Stimulated activated CD8-positive, alpha-beta memory T cell treated with anti-CD3 and anti-CD28 coated beads, Interleukin-2, amount 100 ng/mL, for 48 hours (primary cell): ENCODE measurements at regions not wholly inside any gene's neighbourhood (a gene's known extent, or its start where the extent isn't known, plus 50 kb on each side); places are given as distances from the start of the nearest gene placed in this dataset.

ENCODE experiments used
- DNase-seq, 2 donors: peaks; one replicate each; pipeline ENCODE4 v3.0.0-alpha.2; 2020; ENCODE audit warnings: low read depth in 2 of 2

DNA sequence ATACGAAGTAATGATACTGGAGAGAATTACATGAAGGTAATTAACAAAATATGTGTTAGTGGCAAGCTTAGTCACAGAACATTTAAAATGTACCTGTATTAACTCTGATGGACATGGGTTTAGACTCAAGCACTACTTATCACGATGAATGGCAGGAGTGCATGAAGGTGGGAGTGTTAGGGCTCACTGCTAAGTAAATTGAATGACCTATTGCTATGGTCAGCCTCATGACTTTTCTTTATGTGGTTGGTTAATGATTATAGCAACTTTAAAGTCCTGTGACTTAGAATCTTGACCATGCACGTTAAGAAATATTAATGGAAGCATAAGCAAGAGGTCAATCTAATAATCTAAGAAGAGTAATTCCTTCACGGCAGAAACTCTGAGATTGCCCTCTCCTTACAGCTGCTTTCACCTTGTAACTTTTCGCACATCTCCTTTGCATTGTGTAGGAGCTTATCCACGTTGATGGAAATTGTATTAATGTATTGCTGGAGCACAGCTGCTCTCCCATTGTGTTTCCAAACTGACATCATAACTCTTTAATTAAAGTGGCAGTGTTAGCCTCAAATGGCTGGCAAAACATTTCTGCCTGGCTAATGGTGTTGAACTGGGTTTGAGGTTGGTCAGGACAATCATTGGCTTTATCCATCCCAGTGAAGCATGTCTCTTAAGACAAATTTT is 114.5 kb downstream of the RXFP2 start:
- no peak for DNase-seq

DNA sequence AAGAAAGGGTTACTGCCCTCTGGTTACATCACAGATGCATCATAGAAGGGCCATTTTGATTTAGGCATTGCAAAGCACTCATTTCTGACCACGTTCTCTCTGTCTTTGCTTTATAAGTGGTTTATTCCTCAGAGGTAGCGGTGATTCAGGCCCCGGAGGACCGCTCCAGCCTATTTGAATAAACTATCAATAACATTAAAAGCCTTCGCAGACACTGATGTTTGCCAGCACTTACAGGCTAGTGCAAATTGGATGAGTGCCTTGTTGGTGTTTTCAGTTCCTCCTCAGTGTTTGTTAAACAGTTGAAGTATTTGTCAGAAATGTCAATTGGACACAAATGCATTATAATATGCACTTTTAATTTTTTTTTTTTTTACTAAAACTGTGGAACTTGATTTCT is 120.2 kb downstream of the RXFP2 start:
- no peak for DNase-seq

DNA sequence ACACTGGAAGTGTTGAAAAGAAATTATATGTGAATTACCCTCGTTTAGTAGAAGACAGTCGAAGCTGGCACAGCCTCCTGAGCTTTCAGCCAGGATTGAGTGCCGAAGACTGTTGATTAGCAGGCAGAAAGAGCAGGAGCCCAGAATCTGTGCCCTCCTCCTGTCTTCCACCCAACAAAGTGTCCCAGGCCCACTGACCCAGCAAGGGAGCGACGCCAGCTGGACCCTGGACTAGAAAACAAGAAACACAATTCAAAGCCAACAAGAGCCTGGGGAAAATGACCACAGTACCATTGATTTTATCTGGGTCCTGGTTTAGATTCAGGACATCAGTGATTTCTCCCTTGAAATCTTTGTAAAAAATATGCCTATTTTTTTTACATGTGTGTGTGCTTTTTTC is 120.7 kb downstream of the RXFP2 start:
- DNase-seq: no peak

DNA sequence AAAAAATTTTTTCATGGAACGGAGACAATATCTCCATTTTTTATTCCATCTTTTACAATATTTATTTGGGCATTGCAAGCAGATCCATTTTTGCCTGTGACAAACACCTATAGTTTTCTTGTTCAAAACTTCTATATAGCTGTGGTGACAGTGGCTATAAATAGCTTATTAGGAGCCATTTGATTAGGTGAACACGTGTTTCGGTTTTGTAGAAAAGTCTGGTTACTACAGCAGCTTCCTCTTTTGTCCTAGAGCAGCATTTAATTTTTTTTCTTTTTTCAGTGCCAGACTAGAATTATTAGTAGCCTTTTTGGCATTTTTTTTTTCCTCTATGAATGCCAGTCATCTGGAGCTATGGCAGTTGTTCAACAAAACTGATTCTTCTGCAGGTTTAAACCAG is 123.5 kb downstream of the RXFP2 start:
- no peak for DNase-seq

DNA sequence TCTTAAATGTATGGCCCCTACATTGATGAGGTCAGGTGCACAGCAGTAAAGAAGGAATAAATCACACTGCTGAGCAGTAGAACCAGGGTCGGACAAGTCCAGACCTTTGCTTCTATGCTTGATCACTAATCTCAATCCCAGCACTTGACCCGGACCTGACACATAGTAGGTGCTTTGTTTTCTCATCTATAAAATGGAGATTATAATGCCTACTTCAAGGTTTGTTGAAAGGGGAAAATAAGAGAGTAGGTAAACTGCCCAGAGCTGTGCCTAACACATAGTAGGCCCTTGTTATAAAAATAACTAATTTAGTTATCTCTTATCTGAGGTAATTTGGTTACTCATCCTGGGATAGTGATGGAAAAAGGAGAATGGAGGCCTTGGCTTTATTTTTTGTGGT is 125.0 kb downstream of the RXFP2 start:
- DNase-seq: no peak

DNA sequence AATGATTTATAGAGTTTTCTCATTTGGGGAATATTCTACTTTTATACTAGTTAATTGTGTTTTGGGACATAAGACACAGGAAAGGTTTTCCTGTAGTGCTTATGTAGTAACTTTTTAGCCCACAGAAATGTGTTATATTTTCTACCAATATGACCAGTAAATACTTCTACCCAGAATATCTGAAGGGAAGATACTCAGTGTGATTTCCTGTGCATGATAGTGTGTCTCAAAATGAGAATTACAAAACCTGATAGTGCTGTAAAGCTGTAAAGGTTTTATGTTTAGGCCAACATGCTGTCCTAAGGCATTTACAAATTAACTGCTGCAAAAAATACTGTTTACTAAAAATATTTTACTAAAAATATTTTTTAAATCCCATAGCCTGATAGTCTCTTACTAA is 126.8 kb downstream of the RXFP2 start:
- no peak for DNase-seq

DNA sequence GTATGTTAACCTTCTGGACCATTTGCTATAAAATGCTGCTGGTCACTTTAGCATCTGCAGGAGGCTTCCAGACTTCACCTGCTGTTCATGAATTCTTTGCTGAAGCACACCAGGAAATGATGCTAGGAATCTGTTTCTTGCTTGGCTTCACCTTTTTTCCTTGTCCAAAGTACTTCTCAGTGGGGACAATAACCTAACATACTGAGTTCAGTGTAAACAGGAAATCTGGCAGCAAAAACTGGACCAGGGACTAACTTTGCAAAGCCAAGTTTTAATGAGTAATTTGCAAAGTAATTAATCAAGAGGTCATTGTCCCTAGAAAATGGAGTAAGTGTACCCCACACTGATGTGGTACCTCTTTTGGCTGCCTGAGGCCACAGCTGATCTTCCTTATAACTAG is 128.4 kb downstream of the RXFP2 start:
- no peak for DNase-seq

DNA sequence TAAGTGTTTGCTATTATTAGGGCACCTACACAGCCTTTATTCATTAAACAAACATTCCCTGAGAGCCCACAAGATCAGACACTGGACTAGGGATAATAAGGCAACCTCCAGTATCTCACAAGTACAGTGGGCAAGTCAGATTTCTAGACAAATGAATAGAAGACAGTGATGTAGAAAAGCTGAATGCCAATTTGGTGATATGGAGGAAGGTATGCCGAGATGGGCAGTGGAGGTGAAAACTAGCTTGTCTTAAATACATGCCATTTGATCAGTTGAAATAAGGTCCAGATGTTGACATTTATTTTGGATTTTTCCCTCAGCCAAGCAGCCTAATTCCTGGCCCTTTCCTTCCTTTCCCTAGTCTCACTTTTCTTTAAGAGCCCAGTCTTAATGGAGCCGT is 130.3 kb downstream of the RXFP2 start:
- no peak for DNase-seq

DNA sequence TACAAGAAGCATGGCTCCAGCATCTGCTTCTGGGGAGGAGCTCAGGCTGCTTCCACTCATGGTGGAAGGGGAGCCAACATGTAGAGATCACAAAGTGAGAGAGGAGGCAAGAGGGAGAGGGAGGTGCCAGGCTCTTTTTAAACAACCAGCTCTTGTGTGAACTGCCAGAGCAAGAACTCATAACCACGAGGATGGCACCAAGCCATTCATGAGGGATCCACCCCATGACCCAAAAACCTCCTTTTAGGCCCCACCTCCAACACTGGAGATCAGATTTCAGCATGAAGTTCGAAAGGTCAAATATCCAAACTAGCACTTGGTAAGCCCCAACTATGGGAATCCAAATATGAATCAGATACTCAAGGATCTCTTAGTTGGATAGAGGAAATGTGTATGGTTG is 131.2 kb downstream of the RXFP2 start:
- no peak for DNase-seq

DNA sequence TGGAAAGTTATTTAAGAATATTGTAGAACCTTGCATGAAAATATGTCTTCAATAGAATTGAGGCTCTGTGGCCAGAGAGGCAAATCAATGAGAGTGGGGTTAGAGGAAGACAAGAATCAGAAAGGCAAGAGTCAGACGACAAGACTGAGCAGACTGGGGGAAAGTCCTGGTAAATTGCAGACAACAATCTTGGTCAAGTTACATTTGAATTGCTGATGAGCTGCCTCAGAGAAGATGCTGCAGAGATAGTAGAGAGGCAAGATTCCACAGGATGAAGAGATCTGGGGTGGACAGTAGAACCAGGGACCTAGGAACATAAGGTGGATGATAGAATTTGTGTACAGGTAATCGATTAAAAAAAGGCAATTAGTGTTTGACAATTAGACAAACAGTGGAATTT is 133.8 kb downstream of the RXFP2 start:
- no peak for DNase-seq

DNA sequence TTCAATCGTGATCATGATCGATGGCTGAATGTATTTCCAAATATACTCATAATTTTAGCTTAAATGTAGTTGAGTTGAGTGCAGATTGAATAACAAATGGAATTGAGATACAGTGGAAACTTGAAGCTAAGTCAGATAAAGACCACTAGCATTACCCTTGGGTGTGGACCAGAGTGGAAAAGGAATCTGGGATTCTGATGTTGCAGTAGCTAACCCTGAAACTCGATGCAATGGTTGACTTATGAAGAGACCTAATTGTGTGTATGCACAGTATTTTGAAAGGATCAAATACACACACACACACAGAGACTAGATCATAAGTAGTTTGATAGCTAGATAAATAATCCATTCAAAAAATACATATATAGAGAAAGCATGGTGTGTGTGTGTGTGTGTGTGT is 135.8 kb downstream of the RXFP2 start:
- DNase-seq: no peak

DNA sequence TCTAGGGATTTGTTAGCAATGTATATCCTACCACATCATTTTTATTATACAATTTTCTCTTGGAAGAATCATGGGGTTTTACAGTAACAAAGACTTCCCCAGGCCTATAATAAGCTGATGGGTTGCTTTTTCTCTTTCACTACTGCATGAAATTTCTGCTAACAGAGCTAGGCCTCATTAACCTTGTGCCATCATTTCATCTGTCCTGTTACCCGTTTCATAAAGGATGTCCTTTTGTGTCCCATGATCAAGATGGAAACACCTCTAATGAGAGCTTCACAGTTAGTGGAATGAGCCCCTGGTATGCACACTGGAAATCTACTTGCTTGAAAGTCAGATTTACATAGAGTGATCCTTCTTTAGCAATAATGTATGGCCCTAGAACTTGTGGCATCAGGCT is 138.7 kb downstream of the RXFP2 start:
- DNase-seq: no peak

DNA sequence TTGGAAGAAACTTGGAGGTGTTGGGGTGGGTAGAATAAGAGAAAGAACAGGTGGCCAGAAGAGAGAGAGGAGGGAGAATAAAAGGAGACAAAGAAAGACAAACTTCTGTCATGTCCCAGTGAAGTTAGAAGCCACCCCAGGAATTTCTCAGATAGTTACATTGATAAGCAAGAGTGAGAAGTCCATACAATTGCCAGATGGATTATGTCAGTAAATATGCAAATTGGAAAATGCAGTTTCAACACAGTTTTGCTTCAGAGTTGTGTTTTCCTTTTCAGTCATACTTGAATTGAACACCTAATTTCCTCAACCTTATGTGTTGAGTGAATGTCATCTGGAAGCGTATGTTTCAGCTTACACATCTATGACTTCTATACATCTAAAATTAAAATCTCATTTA is 139.2 kb downstream of the RXFP2 start:
- DNase-seq: no peak

DNA sequence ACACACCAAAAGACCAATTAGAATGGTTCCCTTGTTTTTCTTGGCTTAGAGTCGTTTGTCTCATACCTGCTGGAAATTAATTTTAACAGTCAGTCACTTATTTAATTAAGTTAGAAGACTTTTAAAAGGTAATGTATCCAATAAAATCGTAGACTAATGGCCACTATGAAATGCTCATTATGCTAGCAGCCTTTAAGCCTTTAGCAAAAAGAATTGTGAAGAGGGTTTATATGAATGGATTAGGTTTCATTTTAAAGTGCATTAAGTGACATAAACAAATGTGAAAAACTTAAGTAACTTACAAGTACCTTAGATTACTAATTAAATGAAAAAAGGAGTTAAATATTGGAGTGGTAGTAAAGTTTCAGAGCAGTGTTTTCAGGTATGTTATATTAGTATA is 139.6 kb downstream of the RXFP2 start:
- DNase-seq: no peak

DNA sequence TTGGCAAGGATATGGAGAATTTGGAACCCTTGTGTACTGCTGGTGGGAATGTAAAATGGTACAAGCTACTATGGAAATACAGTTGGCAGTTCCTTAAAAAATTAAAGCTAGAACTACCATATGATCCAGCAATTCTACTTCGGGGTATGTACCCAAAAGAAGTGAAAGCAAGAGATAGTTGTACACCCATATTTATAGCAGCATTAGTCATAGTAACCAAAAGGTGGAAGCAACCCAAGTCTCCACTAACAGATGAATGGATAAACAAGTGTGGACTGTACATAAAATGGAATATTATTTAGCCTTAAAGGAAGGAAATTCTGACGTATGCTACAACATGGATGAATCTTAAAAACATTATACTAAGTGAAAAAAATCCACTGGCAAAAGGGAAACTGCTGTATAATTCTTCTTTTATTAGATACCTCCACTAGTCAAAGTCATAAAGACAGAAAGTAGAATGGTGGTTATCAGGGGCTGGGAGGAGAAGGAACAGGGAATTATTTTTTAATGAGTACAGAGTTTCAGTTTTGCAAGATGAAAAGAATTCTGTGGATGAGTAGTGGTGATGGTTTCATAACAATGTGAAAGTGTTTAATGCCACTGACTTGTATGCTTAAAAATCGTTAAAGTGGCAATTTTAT is 141.6 kb downstream of the RXFP2 start:
- no peak for DNase-seq

DNA sequence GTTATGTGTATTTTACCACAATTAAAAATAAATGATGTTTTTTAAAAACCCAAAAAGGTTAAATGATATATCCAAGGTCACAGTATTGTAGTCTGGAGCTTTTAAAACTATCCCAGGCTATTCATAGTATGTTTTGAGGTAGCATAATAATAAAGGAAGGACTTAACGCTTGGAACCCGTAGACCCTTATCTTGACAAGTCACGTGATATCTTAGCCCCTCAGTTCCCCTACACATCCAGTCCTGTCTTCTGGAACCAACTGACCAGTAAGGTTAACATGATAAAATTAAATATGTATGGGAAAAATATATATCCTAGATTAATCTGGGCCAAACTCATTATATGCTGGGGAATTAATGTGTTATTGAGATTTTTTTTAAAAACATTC is 142.2 kb downstream of the RXFP2 start:
- DNase-seq: no peak

DNA sequence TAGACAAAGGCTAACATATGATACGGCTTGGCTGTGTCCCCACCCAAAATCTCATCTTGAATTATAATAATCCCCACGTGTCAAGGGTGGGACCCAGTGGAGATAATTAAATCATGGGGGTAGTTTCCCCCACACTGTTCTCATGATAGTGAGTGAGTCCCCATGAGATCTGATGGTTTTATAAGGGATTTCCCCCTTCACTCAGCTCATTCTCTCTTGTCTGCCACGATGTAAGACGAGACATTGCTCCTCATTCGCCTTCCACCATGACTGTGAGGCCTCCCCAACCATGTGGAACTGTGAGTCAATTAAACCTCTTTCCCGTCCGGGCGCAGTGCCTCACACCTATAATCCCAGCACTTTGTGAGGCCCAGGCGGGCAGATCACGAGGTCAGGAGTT is 143.5 kb downstream of the RXFP2 start:
- no peak for DNase-seq

DNA sequence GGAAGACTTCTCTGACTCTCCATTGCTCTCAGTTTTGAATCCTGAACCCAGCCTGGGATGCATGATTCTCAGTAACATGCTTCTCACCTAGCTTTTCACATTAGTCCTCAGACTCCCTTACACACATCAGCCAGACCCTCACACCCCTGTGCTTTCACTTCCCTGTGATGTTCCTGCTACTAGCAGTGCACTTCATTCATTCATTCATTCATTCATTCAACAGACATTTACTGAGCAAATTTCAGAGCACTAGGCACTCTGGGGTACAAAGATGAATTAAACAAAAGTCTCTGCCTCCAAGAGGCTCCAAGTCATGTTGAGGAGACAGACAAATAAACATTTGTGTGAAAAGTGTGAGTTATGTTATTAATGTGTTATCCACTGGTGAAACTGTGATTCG is 145.2 kb downstream of the RXFP2 start:
- no peak for DNase-seq

DNA sequence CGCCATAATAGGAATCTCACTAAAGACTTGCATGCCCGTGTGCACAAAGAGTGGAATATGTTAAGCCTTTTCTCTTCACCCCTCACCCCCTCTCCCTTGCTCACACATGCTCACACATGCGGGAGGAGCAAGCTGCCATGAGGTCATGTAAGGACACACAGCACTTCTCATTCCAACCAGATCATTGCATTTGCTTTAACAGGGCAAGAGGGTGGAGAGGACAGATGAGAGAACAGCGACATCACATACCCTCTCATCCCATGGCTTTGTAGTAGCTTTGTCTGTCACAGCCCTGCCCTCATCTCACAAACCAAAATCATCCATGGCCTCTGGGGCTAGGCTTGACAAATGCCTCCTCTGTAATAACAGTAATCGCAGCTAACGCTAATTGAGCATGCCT is 145.6 kb upstream of the FRY start:
- no peak for DNase-seq

DNA sequence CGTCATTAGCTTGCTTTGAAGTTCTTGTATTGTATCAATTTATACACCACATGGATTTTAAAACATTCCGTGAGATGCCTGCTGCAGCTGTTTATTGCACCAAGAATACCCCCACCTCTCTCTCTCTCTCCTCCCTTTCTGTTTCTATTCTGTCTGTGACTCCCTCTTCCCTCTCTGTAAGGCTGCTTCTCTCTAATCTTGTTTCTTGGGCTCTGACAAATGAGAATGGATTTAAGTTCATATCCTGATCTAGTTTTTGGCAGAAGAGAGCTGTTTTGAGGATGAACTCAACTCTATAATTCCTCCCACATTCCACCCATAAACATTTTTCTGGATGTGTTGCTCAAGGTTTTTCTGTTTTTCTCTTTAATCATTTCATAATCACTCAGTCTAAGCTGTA is 144.3 kb upstream of the FRY start:
- DNase-seq: no peak

DNA sequence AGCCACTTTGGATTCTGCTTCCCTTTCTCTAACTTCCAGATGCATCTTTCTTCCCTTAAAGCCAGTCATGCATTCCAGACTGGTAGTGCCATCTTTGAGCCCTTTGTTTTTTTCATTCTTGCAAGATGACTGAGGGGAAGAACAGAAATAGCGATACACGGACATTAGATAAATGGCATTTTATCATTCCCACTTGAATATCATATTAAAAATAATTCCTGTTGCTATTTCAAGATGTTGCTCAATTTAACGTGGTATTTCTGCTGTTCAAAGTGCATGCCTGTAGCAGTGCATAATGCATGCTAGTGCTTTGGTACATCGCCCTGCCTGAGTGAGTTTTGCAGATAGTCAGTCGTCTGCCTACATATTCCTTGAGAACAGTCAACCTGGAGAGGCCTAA is 140.6 kb upstream of the FRY start:
- DNase-seq: no peak

DNA sequence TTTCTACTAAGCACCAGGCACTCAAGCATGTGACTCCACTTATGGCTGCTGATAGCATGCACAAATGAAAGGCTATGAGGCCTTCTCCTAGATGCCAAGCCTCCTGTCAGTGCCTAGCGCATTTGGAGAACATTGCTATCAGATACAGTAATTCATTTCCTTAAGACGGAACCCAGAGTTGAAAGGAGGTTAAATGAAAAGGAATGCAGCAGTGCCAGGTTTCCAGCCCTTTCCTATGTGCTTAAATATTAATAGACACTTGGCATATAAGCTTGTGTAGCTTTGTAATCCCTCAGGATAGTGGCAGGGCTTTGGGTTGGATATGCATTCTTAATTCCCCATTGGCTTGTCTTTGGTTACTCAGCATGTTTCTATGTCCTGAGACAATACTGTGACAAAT is 140.1 kb upstream of the FRY start:
- no peak for DNase-seq

DNA sequence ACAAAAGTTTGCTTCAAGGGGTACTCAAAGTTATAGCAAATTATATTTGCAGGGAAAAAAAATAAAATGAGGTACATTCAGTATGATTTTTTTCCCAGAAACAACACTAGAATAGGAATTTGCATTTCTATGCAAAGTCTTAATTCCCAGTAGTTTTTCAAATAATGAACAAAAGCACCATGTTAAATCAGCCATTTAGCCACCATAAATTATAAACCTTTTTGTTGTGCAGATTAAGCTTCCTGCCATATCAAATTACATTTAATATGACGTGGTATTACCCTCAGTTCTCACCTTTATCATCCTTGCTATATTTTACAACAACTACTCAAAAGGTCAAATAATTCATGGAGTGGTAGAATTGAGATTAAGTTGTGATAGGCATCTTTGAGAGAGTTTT is 136.6 kb upstream of the FRY start:
- no peak for DNase-seq

DNA sequence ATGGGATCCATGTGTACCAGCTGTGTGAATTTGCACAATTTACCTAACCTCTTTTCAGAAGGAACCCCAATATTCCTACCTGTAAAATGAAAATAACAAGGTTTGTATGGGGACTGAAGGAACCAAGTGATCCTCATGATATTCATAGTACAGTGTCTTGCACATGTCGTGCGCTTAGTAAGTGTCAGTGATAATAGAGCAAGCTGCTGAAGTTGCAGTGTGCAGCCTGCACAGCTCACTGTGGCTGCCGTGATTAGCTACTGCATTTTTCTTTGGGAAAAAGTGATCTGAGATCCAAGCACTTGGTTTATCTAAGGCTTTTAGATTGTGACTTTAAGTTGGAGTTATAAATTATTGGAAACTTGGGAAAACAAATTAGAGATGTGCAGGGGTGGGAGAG is 135.9 kb upstream of the FRY start:
- DNase-seq: no peak
